SK-N-SH treated with all-trans-retinoic acid at 6 μM for 48 hours (cell line): ENCODE measurements at regions not wholly inside any gene's neighbourhood (a gene's known extent, or its start where the extent isn't known, plus 50 kb on each side); places are given as distances from the start of the nearest gene placed in this dataset.

Experiments used
- ATAC-seq: fragments of 200-7000 bp; cut with Tn5 transposase; 3 replicates; pipeline ENCODE4 v1.9.1; 2020; ENCODE audit warnings: mild to moderate bottlenecking, moderate library complexity
- ARNTL ChIP-seq: fragments of 450-650 bp; formaldehyde crosslinking; IDR thresholded peaks from 2 replicates; pipeline ENCODE4 v1.5.0; 2020; ENCODE audit warnings: low read depth, mild to moderate bottlenecking, moderate library complexity, borderline replicate concordance
- BACH2 ChIP-seq: fragments of 250-450 bp; sonication (Bioruptor Pico); IDR thresholded peaks from 2 replicates; pipeline ENCODE4 v1.9.0; 2021; ENCODE audit warnings: mild to moderate bottlenecking, borderline replicate concordance
- CSDC2 ChIP-seq: fragments of 250-450 bp; sonication (Bioruptor Pico); IDR thresholded peaks from 2 replicates; pipeline ENCODE4 v1.5.0; 2020; ENCODE audit warnings: mild to moderate bottlenecking, moderate library complexity
- ESRRG ChIP-seq: fragments of 250-450 bp; sonication (Bioruptor Pico); IDR thresholded peaks from 2 replicates; pipeline ENCODE4 v1.6.1; 2021; ENCODE audit warnings: mild to moderate bottlenecking
- GLIS3 ChIP-seq: fragments of 250-450 bp; sonication (Bioruptor Pico); IDR thresholded peaks from 2 replicates; pipeline ENCODE4 v1.5.0; 2020; ENCODE audit warnings: mild to moderate bottlenecking, moderate library complexity
- ISL1 ChIP-seq: fragments of 250-450 bp; sonication (Bioruptor Pico); IDR thresholded peaks from 2 replicates; pipeline ENCODE4 v2.1.2; 2022; ENCODE audit warnings: mild to moderate bottlenecking, moderate library complexity
- PATZ1 ChIP-seq: fragments of 250-450 bp; sonication (Bioruptor Pico); IDR thresholded peaks from 2 replicates; pipeline ENCODE4 v1.8.0; 2020; ENCODE audit warnings: mild to moderate bottlenecking, moderate library complexity, borderline replicate concordance
- PPARA ChIP-seq: fragments of 250-450 bp; sonication (Bioruptor Pico); IDR thresholded peaks from 2 replicates; pipeline ENCODE4 v1.5.0; 2020; ENCODE audit warnings: mild to moderate bottlenecking, borderline replicate concordance
- RARB ChIP-seq: fragments of 250-450 bp; sonication (Bioruptor Pico); IDR thresholded peaks from 2 replicates; pipeline ENCODE4 v1.8.0; 2021; ENCODE audit warnings: mild to moderate bottlenecking, moderate library complexity
- TCF4 ChIP-seq: fragments of 250-450 bp; sonication (Bioruptor Pico); IDR thresholded peaks from 2 replicates; pipeline ENCODE4 v1.8.0; 2021; ENCODE audit warnings: mild to moderate bottlenecking, moderate library complexity, borderline replicate concordance
- TOX ChIP-seq: fragments of 250-450 bp; sonication (Bioruptor Pico); IDR thresholded peaks from 2 replicates; pipeline ENCODE4 v1.8.0; 2021; ENCODE audit warnings: mild to moderate bottlenecking, moderate library complexity, borderline replicate concordance
- TSHZ2 ChIP-seq: fragments of 250-450 bp; sonication (Bioruptor Pico); IDR thresholded peaks from 2 replicates; pipeline ENCODE4 v1.5.0; 2020; ENCODE audit warnings: mild to moderate bottlenecking, moderate library complexity
- ZC3H10 ChIP-seq: fragments of 250-450 bp; sonication (Bioruptor Pico); IDR thresholded peaks from 2 replicates; pipeline ENCODE4 v1.5.1; 2021; ENCODE audit warnings: mild to moderate bottlenecking, moderate library complexity
- ZFP3 ChIP-seq: fragments of 250-450 bp; sonication (Bioruptor Pico); IDR thresholded peaks from 2 replicates; pipeline ENCODE4 v1.5.0; 2020; ENCODE audit warnings: mild to moderate bottlenecking, moderate library complexity
- ZFP30 ChIP-seq: fragments of 450-650 bp; formaldehyde crosslinking; IDR thresholded peaks from 2 replicates; pipeline ENCODE4 v1.5.0; 2022; ENCODE audit warnings: mild to moderate bottlenecking, moderate library complexity
- ZNF565 ChIP-seq: fragments of 450-650 bp; formaldehyde crosslinking; conservative IDR thresholded peaks from 2 replicates; pipeline ENCODE4 v1.5.0; 2020; ENCODE audit warnings: low read depth, mild to moderate bottlenecking, moderate library complexity
- ZNF70 ChIP-seq: fragments of 450-650 bp; formaldehyde crosslinking; IDR thresholded peaks from 2 replicates; pipeline ENCODE4 v1.5.0; 2020; ENCODE audit warnings: mild to moderate bottlenecking, moderate library complexity
- ZNF8 ChIP-seq: fragments of 450-650 bp; formaldehyde crosslinking; IDR thresholded peaks from 2 replicates; pipeline ENCODE4 v1.5.0; 2020; ENCODE audit warnings: mild to moderate bottlenecking, moderate library complexity
- TF ChIP-seq, protein P1 (sequence below): fragments of 250-450 bp; sonication (Bioruptor Pico); IDR thresholded peaks from 2 replicates; pipeline ENCODE4 v1.8.0; 2021; ENCODE audit warnings: low read depth, mild to moderate bottlenecking, moderate library complexity, borderline replicate concordance

DNA sequence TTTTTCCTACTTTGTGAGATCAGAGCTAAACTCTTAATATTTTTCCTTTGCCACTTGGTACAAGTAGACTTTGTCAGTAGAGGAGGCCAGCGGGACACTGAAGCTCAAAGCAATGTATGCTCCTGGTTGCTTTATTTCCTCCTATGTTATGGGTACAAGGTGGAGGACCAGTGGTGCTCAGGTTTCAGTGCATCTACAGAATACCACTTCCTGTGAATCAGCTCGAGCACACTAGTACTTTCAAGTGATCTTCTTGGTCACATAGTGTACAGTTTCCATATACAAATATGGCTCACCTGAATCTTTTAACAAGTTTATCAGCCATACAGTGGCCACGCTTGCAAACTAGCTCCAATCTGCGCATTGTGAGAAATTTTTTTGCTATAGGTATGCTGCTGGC lies 1674.8 kb upstream of the TMEFF2 start:
- peak; percentile 67 for ATAC-seq
- no peak for TF ChIP-seq BACH2 (CRISPR knock-in tag)
- no peak for TF ChIP-seq ARNTL (CRISPR knock-in tag)
- no peak for TF ChIP-seq ISL1
- TF ChIP-seq PPARA, result no peak
- no peak for TF ChIP-seq TOX
- no peak for TF ChIP-seq ZFP3 (CRISPR knock-in tag)
- TF ChIP-seq GLIS3 (CRISPR knock-in tag), result no peak
- TF ChIP-seq ZNF565 (CRISPR knock-in tag), result no peak
- TF ChIP-seq ZNF8 (CRISPR knock-in tag), result no peak
- TF ChIP-seq ZNF70 (CRISPR knock-in tag), result no peak
- TF ChIP-seq, all 23 proteins: peak for 0

- peak; percentile 85 for ATAC-seq
- no peak for TF ChIP-seq ISL1
- no peak for TF ChIP-seq PPARA
- TF ChIP-seq ESRRG (CRISPR knock-in tag), result no peak
- TF ChIP-seq BACH2 (CRISPR knock-in tag), result no peak
- no peak for TF ChIP-seq CSDC2 (CRISPR knock-in tag)
- TF ChIP-seq TCF4 (CRISPR knock-in tag), result no peak
- TF ChIP-seq ZC3H10 (CRISPR knock-in tag), result no peak
Measured at GRCh38 chr2:193868833-193869232, 1674.1 kb upstream of the TMEFF2 start.

DNA sequence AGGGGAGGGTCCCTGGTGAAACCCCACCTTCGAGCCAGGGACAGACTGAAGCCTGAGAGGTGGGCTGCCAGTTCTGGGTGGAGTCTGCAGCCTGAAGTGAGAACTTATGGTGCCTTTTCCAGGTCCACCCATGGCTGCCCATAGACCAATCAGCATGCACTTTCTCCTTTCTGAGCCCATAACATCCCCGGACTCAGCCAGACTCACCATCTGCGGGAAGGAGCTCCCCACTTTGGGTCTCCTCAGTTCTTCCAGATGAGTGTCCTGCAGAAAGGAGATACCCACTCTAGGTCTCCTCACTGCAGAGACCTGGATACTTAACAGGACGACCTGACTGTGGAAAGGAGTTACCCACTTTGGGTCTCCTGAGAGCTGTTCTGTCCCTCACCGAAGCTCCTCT lies 1673.4 kb upstream of the TMEFF2 start:
- TF ChIP-seq PATZ1 (CRISPR knock-in tag) (no peak), ISL1 (no peak), ZNF70 (CRISPR knock-in tag) (no peak), PPARA (no peak), ZNF8 (CRISPR knock-in tag) (no peak), TSHZ2 (no peak), RARB (no peak), ZNF565 (CRISPR knock-in tag) (no peak)
- ATAC-seq, result no peak

DNA sequence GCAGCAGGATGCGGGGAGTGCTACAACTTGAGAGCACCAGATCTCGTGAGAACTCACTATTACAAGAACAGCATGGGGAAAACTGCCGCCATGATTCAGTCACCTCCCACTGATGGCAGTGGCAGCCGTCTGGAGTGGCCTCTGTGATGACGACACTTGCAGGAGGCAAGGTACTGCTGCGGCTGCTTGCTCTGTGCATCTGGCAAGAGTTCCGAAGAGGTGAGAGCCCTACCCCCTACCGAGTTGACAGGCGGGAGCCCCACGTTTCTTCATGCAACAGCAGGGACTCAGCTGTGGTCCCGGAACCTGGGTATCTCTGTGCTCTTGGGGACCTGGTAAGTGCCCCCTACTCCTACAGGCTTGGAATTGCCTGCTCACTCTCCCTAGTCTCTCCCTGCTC lies 1672.7 kb upstream of the TMEFF2 start:
- TF ChIP-seq PPARA, result no peak
- no peak for TF ChIP-seq ISL1
- no peak for TF ChIP-seq TOX
- TF ChIP-seq ZFP30 (CRISPR knock-in tag), result no peak
- TF ChIP-seq, protein P1, sequence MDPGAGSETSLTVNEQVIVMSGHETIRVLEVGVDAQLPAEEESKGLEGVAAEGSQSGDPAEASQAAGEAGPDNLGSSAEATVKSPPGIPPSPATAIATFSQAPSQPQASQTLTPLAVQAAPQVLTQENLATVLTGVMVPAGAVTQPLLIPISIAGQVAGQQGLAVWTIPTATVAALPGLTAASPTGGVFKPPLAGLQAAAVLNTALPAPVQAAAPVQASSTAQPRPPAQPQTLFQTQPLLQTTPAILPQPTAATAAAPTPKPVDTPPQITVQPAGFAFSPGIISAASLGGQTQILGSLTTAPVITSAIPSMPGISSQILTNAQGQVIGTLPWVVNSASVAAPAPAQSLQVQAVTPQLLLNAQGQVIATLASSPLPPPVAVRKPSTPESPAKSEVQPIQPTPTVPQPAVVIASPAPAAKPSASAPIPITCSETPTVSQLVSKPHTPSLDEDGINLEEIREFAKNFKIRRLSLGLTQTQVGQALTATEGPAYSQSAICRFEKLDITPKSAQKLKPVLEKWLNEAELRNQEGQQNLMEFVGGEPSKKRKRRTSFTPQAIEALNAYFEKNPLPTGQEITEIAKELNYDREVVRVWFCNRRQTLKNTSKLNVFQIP (CRISPR knock-in tag), result no peak
- no peak for TF ChIP-seq TCF4 (CRISPR knock-in tag)
- TF ChIP-seq TSHZ2, result no peak
- TF ChIP-seq BACH2 (CRISPR knock-in tag), result no peak
- no peak for ATAC-seq
